GM18520 (cell line): ENCODE measurements at regions not wholly inside any gene's neighbourhood (a gene's known extent, or its start where the extent isn't known, plus 50 kb on each side); places are given as distances from the start of the nearest gene placed in this dataset.

Experiments
- ATAC-seq: cut with Tn5 transposase; IDR thresholded peaks from one replicate; pipeline ENCODE4 v1.9.1; 2021; ENCODE audit not compliant: unreplicated experiment

DNA sequence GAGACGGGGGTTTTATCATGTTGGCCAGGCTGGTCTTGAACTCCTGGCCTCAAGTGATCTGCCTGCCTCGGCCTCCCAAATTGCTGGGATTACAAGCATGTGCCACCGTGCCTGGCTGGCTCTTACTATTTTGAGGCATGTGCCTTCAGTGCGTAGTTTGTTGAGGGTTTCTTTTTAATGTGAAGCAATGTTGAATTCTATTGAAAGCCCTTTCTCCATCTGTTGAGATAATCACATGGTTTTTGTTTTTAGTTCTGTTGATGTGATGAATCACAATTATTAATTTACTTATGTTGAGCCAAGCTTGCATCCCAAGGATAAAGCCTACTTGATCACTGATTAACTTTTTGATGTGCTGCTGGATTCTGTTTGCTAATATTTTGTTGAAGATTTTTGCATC is 290.9 kb downstream of the KCNRG start:
- no peak for ATAC-seq

- no peak for ATAC-seq
Observed at GRCh38 chr13:50309318-50309717, 294.1 kb downstream of the KCNRG start.

DNA sequence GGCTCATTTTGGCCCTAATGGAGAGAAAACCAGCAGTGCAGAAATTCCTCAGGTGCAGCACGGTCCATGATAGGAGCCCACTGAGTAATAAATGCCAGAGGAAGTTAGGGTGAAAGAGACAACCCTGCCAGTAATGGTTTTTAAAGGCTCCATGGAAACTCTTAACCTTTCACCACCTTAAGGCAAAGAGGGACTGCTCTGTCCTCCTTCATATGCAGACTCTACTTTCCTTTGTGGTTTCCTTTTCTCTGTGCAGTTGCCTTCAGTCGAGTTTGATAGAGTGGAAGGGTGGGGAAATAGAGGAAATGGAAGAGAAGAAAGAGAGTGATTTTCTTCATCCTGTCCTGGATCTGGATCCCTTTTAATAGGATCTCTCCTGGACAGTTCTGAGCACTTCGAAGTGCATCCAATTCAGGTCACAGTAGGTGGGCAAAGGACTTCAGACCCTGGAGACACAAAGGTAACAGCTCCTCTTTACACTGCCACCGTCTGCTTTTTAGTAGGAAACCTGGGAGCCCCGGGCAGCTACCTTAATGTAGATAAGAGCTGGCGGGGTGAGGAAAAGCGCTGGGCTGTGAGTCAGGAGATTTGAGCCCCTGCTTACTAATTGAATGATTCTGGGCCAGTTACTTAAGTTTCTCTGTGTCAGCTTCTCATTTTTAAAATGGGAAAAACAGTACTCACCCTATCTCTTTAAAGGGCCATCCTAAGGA is 294.8 kb downstream of the KCNRG start:
- ATAC-seq: no peak

GRCh38 chr13:50310734-50311133 is 295.5 kb downstream of the KCNRG start:
- no peak for ATAC-seq

GRCh38 chr13:50318887-50319286 is 303.6 kb downstream of the KCNRG start:
- ATAC-seq: no peak

DNA sequence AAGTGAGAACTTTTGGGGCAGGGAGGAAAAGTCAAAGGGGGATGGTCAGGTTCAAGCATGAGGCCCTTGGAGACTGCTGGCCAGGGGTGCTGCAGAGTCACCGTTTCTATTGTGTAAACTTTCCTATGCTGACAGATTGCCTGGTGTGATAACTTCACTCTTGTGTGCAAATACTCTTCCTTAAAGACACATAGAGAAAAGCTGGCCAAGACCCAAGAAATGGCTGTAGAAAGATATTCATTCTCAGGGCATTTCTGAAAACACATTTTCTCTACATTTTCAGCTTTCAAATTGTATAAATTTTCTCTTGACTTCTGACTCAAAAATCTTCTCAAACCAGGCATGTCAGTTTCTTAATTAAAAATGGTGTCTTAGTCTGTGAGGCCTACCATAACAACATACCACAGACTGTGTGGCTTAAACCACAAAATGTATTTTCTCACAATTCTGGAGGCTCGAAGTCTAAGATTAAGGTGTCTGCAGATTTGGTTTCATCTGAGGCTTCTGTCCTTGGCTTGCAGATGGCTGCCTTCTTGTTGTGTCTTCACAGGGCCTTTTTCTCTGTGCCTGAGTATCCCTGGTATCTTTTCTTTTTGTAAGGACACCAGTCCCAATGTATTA is 304.5 kb downstream of the KCNRG start:
- no peak for ATAC-seq

GRCh38 chr13:50320271-50320862 is 305.1 kb downstream of the KCNRG start:
- ATAC-seq: no peak

DNA sequence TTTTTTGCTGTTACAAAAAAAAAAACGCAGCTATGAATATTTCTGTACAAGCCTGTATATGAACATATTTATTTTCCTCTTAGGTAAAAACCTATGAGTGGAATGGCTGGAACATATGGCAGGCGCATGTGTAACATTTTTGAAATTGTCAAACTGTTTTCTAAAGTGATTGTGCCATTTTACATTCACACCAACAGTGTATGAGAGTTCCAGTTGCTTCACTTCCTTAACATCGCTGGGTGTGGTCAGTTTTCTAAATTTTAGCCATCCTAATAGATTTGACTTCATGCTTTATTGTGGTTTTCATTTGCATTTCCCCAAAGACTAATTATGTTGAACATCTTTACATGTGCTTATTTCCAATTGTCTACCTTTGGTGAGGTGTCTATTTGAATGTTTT is 306.8 kb downstream of the KCNRG start:
- no peak for ATAC-seq

GRCh38 chr13:50323440-50324065 is 308.3 kb downstream of the KCNRG start:
- ATAC-seq: no peak

DNA sequence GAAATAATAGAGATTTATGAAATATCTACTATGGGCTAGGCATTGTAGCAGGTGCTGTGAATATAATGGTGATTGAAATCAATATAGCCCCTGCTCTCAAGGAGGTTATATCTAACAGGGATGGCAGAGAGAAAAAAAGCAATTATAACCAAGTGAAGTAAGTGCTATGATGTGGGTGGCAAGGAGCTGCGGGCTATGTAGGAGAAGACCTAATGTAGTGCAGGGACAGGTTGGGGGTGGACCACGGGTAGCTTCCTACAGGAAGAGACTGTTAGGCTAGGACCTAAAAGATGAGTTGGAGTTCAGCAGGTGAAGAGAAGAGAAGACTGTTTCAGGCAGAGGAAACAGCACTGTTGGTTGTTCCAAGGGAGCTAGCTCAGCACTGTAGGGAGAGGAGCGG is 311.0 kb downstream of the KCNRG start:
- no peak for ATAC-seq

- no peak for ATAC-seq
Observed at GRCh38 chr13:50326811-50327210, 311.6 kb downstream of the KCNRG start.

DNA sequence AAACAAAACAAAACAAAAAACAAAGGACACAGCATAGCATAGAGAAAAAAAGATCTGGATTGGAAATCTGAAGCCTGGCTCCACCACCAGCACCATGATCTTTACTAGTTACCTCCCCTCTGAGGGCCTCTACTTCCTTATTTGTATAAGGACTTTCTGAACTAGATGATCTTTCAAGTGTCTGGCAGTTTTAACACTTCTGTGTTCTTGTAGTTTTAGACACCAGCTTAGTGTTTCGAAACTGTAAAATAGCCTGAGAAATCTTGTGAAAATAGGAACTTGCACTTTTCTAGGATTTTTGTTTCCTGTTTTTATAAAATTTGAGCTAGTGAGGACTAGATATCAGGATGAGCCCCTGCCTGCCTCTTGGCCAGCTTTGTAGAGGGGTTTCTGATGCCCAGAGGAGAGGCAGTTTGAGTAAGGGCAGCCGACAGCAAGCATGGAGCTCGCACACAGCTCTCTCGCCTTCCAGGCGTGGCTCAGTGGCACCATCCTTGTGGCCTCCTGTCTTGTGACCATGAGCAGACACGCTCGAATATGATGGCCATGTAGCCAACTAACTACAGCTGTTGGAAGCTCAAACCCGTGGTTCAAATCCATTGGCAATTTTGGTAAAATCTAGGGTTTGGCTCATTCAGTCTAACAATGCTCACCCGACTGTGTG is 319.0 kb downstream of the KCNRG start:
- ATAC-seq: no peak

DNA sequence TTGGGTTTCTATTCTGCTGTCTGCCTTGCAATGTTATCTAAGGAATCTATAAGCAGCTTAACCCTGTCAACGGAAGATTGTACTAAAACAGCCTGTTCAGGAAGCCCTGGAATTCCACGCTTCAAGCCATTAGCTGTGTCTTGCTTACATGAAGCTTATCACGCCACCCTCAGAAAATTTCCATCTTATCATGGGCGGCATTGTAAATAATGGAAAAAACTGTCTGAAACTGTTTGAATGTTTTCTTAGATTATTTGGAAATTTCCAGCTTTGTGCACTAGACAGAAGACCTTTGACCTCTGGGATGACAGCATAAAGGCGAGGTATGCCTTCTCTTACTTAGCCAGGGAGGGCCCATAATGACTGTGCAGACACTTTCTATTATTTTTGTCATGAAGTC is 319.7 kb downstream of the KCNRG start:
- no peak for ATAC-seq

DNA sequence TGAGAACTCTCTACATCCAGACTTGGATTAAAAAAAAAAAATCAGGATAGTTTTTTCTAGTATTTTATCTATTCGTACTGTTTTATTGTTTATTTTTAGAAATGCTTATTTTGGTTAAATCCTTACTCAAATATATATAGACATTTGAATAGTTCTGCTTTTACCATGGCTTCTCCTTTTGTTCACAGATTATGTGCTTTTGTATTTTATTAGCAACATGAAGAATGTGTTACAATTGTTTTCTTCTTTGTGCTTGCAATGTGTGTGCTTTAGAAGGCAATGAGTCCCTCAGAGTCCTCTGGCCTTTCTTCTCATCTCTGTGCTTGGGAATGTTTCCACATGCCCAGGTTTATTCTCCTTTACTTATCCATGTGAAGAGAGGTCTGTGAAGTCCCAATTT is 324.0 kb downstream of the KCNRG start:
- ATAC-seq: no peak

- no peak for ATAC-seq
Observed at GRCh38 chr13:50340146-50340545, 324.9 kb downstream of the KCNRG start.

DNA sequence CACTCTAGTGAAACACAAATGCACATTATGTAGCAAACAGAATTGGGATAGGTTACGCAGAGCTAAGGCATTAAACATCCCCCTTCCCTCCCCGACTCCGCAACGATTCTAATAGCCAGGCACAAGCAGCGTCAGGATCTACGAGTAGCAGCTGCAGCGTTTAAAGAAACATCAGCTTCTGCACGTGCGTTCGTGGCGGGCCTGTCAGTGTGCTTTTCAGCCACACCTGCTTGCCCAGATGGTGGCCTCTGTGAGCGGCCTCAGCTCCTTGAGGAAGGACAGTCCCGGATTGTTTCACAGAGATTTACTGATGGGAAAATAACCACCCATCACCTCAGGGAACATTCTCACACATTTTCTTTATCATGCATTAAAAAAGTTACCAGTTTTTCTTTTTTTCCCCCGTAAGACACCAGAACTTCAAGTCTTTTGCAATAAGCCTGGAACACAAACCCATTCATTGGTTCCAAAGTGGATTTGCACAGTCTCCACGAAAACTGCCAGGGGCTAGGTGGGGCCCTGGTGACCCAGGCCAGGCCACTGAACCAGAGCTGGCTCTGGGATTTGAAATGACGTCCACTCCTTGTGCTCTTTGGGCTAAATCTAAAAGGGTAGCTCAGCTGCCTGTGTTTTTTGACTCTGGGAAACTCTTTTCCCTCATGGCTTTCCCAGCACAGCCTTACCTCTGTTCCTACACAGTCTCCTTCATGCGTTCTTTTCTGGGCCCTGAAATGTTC is 325.5 kb downstream of the KCNRG start:
- no peak for ATAC-seq

DNA sequence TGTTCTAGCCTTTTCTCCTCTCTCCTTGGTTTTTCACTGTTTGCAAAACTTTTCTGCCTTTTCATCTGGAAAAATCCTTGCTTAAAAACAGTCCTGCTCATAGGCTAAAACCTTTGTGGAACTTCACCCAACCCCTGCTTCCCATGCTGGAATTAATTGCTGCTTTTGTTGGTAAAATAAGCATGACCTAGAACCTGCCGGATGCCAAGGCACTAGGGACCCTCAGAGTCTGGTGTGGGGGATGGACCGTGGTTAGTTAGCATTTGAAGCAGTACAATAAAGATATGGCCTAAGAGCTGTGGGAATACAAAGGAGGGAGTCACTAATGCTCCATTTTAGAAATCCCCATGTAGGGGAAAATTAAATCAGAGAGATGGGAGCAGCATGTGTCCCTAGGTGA is 326.3 kb downstream of the KCNRG start:
- no peak for ATAC-seq

DNA sequence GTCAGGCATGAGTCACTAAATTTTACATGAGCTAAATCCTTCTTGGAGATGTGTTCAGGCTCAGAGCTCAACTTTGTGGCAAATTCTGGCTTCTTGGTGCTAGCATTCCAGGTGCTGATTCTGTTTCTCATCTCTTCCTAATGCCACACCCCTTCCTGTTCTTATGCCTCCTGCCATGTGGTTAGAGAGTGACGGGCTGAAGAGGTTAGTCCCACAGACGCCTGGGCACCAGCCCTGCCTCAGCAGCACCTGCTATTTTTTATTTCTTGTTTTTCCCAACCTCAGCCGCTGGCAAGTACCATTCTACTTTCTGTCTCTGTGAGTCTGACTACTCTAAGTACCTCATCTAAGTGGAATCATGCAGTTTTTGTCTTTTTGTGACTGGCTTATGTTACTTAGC is 329.5 kb downstream of the KCNRG start:
- ATAC-seq: no peak

DNA sequence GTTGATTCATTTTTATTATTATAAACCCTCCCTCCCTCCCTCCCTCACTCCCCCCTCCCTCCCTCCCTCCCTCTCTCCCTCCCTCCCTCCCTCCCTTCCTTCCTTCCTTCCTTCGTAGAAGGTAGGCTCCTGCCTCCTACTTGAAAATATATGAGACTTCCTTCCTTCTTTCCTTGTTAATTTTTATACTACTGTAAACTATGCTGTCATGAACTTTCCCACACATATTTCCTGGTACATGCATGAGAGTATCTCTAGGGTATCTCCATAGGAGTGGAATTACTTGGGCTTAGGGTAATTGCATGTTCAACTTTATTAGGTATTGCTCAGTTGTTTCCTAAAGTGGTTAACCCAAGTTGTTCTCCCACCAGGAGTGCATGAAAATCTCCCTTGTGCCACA is 330.6 kb downstream of the KCNRG start:
- no peak for ATAC-seq

- no peak for ATAC-seq
Observed at GRCh38 chr13:50348371-50348770, 333.1 kb downstream of the KCNRG start.
